HG02973 (cell line): ENCODE measurements at regions not wholly inside any gene's neighbourhood (a gene's known extent, or its start where the extent isn't known, plus 50 kb on each side); places are given as distances from the start of the nearest gene placed in this dataset.
"Not testable (repeated sequence)": the region's sequence is repeated elsewhere in the genome, so short reads cannot be mapped to it uniquely, and the experiment has no call there.

Source experiments
- ATAC-seq: cut with Tn5 transposase; IDR thresholded peaks from one replicate; pipeline ENCODE4 v1.9.1; 2021; ENCODE audit warnings: moderate library complexity; ENCODE audit not compliant: unreplicated experiment

DNA sequence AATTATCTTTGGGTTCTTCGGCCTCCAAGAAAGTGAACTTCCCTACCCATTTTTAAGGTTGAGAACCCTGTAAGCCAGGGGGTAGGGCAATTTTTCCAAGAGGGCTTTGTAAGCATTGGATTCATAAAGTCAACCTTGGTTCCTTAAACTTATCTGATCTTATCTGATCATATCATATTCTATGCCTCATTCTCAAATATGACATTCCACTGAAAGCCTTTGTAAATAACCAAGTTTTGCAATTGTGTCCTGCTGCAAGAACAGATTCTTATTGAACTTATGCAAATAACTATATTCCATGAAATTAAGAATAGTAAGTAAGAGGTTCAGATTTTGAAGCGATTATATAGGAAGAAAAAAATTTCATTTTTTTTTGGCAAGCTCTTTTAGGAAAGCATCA is 649.5 kb downstream of the LRRC70 start:
- no peak for ATAC-seq

DNA sequence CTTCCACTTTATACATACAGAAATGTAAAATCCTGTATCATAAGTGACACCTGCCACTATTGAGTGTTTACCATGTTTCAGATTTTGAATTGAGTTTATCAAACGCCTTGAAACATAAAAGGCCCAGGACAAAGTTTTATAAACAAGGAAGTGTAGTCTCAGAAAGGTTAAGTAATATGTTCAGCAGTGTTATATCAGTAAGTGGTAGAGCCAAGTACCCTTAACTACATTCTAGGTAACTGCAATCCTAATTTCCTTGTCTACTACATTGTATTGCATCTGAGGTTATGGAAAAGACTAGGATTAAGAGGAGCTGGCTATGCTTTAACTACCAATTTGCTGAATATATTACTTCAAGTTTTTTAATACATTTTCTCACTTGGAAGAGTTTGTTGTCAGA is 641.6 kb downstream of the LRRC70 start:
- ATAC-seq: no peak

DNA sequence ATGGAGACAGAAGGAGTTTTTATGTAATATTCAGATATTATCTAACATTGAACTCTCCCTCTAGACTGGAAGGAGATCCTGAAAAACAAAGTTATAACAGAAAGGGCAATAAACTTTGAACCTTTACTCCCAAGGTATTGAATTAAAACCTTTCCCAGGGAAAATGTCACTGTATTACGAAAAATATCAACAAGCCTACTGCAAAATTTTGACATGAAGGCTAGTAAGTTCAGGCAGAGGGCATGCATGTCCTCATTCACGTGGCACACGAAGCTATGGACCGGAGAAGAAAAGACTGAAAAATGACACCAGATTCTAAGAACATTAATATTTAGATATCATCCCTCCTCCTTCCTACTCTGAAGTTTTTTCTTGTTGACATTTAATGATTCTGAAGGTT is 638.8 kb downstream of the LRRC70 start:
- ATAC-seq: no peak

DNA sequence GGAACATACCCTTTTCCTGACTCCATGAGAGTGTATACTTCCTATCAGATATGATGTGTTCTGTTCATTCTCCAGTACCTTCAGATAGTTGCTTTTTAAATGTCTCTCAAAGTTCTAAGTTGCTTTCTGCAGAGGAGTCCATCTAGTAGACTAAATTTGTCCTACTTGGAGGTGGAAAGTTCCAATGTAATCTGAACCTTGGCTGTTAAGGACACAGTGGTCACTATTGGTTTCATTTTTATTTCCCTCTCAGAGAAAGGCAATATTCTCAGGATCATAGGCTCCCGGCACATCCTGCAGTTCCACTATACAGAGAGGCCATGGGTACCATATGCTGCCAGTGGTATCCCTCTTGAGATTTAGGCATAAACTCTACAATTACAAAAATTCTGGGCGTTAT is 634.6 kb downstream of the LRRC70 start:
- no peak for ATAC-seq

DNA sequence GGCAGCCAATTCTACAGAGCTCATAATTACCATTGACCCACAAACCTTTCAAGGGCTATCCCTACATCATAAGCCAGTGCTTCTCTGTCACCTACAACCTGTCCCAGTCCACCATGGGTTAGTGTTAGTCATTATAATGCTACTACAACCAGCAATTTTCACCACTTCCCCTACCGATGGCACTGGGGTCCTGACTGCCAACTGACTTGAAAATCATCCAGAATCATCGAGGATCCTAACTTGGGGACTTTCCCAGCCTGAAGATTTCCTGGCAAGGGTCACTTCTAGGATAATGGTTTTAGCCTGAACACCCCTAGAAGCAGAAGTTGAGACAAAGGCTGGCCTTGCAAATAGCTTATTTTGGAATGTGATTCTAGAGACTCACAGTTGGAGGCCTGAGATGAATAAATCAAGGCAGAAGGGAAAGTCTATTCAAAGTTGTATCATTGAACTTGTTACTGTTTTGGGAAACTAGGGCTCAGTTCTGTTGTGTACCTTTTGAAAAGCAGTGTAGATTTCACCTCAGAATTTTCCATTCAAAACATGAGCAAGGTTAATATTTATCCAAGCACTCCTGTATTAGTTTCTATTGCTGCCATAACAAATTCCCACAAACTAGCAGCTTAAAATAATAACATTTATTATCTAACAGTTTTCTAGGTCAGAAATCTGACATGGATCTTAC is 633.0 kb downstream of the LRRC70 start:
- ATAC-seq: no peak

DNA sequence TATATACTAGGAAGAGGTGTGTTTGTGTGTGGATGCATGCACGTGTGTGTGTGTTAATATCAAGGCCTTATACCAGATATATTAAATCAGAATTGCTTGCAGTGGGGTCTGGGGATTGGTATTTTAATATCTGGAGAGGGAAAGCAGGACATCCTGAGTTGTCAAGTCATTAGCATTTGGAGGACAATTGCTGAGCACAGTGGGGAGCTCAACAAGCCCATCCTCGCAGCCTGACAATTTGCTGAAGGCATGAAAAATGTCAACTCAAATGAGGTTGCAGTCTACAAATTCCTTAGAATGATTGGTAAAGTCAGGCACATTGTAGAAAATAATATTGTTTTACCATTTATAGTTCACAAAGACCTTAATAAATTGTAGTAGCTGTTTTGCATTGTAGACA is 627.4 kb downstream of the LRRC70 start:
- ATAC-seq: no peak

DNA sequence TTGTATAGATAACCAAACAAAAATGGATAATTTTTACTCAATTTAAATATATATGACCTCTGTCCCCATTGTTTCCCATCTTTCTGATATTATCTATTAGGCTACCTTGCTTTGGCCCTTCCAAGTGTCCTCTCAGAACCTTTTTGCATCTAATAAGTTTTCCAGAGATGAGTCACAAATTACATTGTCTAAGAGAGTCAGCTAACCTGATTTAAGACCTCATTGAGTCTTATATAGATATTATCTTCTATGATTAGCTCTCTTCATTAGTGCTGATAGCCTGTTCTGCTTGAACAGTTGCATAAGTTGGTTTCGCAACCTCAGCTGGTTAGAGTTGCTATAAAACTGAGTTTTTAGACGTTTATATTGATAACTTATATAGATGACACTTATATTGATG is 623.1 kb downstream of the LRRC70 start:
- ATAC-seq: no peak

DNA sequence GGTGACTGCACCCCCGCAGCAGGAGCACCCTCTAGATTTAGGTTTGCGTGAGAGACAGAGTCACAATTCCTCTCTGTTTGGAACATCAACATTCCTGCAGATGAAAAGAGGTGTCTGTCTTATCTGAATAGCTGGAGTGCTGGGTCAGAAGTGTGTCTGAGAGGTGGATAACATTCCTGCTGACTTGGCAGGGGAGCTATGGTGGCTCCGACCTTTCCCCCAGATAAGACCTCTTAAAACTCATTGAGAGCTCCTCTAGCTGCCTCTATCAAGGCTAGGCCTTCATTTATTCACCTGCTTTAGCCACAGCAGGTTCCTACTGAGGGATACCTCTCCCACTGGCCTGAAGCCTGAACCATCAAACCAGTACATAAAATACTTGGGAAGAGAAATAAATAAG is 615.5 kb downstream of the LRRC70 start:
- ATAC-seq: no peak

DNA sequence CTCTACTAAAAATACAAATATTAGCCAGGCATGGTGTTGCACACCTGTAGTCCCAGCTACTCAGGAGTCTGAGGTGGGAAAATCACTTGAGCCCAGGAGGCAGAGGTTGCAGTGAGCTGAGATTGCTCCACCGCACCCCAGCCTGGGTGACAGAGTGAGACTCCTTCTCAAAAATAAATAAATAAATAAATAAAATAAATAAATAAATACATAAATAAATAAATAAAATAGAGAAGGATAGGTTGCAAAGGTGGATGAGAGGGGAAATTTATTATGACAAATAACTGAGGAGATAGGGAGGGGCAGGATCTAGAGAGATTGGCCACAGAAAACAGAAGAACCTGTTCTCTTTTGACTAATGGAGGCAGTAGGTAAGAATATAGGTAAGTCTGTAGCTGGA is 601.6 kb downstream of the LRRC70 start:
- ATAC-seq: not testable (repeated sequence)

DNA sequence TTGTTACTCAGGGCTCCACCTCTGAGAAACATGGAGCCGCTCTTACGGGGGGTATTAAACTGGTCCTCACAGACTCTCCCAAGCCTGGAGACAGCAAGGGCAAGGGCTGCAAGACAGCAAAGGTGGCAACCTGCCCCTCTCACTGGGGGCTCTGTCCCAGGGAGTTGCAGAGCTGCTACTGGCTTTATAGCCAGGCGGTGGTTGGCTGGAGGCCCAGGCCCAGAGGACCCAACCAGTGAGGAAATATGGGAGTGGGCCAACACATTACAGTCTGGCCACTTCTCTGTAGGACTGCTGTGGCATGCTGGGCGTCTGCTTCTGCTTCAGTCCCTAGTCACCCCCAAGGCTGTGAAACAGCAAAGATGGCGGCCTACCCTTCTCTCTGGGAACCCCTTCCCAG is 597.2 kb downstream of the LRRC70 start:
- ATAC-seq: no peak

DNA sequence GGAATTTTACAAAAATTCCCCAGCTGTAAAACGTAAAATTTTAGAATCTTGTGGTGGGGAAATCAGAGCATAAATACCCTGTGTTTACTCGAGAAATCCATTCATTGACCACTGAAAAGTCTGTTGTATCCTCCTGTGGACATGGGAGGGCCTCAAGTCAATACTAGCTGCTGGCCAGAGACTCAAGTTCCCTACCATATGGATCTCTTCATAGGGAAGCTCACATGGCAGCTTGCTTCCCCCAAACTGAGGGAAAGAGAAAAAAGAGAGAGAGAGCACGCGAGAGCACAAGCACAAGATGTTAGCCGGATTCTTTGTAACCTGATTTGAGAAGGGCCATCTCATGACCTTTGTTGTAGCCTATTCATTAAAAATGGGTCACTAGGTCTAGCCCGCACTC is 591.9 kb downstream of the LRRC70 start:
- ATAC-seq: no peak

DNA sequence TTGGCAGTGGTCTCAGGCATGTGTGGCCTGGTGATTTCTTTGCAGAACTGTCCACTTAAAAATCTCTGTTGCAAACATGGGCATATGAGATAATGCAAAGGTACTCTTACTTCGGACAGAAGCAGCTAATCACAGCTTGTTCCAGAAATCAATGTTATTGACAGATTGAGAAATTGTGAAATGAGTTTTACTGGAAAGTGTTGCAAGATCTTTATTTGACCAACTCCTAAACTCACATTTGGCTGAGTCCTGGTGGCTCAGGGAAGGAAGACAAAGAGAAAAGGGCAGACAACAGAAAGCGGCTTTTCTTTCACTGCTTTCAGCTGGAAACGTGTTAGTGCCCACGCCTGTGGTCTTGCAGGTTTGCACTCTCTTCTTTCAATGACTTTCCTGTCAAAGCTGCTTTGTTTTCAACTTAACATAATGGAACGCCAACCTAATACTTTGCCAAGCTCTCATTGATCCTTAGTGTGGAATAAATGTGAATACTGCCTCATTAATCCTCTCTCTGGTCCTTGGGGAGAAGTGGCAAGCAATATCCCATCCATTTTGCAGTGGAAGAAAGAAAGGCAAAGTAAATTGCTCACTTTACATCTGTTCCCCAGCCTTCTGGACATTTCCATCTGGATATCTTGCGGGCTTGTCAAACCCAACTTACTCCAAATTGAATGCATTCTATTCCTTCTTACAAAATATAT is 586.4 kb downstream of the LRRC70 start:
- no peak for ATAC-seq

DNA sequence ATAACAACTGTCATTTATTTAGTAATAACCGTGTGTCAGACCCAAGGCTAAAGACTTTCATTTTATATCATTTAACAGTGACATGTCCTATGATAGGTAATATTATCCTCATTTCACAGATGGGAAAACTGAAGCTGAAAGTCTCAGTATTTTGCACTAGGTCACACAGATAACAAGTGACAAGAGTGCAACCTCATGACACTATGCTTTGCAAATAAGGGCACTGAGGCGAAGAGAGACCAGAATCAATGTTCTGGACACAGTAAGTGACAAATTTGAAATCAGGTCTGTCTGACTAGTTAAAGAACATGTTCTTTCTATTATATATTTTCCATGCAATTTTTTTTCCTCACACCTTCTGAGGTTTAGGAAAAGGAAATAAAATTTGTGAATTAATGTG is 585.7 kb downstream of the LRRC70 start:
- ATAC-seq: no peak

DNA sequence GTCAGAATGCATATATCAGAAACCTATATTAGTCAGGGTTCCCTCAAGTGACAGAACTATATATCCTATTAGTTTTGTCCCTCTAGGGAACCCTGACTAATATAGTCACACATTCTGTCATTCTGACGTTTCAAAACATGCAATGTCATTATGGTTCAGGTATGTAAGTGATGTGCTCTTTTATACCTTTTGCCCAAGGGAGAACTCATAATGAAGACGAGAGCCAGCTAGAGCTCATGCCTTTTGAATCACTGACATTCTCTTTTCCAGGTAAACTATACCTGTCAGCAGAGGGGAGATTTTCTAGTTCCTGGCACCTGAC is 576.7 kb downstream of the LRRC70 start:
- no peak for ATAC-seq

DNA sequence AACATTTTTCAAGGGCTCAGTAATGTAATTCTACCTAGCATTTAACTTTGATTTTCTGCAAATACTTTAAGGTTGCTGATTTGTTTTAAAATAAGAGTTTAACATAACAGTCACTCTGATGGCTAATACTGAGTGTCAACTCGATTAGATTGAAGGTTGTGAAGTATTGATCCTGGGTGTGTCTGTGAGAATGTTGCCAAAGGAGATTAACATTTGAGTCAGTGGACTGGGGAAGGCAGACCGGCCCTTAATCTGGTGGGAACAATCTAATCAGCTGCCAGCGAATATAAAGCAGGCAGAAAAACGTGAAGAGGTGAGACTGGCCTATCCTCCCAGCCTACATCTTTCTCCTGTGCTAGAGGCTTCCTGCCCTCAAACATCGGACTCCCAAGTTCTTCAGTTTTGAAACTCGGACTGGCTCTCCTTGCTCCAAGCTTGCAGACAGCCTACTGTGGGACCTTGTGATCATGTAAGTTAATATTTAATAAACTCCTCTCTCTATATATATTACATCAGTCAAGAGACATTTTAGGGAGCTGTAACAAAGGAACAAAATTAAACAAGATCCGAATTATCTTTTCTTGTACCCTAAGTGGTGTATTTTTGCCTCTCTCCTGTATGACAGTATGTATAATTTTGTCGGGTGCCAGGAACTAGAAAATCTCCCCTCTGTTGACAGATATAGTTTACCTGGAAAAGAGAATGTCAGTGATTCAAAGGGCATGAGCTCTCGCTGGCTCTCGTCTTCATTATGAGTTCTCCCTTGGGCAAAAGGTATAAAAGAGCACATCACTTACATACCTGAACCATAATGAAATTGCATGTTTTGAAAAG is 576.1 kb downstream of the LRRC70 start:
- ATAC-seq: no peak

DNA sequence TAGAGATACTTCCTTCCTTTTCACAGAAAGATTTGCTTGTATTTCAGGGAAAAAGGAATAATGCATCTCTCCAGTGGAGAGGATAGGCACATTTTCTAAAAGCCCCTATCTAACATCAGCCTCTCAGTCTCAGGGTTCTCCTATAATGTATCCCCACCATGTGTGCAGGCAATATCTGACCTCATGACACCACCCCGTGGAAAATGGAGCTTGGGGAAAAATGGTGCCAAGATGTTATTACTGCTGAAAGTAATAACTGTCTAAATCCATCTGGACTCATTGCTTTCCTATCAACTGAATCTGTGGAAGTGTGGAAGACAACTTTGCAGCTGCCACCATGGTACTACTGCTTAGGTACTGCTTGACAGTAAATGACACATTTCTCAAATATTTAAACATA is 574.3 kb downstream of the LRRC70 start:
- no peak for ATAC-seq

DNA sequence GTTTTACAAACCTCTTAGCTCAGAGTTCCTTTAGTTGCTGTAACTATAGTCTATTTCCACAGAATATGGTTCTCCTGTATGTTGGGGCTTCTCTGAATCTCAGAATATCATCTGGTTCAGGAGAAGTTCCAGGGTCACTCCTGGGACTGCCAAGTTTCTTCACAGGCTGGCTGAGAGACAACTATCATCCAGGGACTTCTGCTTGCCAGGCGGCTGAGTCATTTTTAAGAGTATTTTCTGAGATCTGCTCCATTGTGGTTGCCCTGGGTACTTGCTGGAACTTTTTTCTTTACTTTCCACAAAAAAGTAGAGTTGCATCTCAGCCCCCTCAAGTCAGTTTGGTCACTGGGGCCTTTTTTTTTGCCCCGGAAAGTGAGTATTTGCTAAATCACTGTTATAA is 566.5 kb downstream of the LRRC70 start:
- ATAC-seq: no peak

DNA sequence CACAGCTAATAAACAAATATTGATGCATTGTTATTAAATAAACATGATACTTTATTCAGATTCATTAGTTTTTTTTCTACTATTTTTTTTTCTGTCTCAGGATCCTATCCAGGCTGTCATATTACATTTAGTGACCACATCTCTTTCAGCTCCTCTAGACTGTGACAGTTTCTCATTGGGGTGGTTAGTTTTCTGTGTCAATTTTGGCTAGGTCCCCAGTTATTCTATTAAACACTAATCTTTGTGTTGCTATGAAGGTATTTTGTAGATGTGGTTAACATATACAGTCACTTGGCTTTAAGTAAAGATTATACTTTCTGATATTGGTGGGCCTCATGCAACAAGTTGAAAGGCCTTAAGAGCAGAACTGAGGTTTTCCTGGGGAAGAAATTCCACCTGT is 563.0 kb downstream of the LRRC70 start:
- no peak for ATAC-seq

DNA sequence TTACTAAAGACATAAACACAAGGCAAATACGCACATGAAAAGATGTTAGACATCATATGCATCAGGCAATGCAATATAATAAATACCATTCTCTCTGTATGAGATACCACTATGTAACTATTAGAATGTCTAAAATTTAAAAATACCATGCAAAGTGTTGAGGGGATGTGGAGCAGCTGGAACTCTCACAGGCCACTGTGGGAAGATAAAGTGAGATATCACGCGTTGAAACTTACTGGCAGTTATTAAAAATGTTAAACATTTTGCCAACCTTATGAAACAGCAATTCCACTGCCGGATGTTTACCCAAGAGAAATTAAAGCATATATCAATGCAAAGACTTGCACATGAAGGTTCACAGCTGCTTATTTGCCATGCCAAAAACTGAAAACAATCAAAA is 556.7 kb downstream of the LRRC70 start:
- ATAC-seq: no peak

DNA sequence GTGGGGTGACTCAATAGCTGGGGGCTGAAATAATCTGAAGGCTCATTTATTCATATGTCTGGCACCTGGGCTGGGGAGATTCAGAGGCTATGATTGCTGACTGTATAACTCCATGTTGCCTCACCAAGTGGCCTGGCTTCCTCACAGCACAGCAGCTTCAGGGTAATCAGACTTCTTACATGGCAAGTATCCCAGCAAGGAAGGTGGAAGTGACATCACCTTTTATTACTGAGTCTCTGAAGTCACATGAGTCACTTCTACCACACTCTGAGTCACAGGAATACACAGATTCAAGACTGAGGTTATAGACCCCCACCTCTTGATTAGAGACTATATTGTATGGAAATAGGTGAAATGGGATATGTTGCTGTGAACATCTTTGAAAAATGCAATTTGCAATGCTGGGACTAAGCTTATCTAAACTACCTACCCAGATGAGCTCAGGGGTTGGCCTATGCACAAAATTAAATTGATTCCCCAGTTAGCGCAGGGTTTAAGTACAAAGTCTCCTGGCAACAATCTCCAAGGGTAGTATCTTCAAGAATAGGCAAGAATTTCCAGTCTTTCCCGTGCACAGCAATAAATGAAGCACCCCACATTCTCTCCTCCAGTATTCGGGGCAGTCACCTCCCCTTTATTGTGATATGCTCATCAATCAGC is 553.1 kb downstream of the LRRC70 start:
- ATAC-seq: no peak

DNA sequence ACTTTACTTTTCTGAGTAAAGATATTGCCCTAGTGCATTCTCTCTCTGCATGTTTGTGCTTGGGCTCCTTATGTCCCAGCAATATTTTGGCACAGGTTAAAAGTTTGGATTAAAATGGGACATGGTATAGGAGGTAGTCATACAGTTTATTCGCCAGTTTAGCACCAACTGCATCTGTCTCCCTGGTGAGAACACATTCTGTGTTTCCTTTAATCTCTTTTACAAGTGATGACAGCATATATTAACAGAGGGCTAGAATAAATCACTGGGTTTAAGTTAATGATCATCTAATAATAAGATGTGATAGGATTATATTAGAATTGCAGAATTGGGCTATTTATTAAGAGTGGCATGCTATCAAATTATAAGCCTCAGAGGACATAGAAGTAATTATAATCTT is 550.1 kb downstream of the LRRC70 start:
- ATAC-seq: no peak

DNA sequence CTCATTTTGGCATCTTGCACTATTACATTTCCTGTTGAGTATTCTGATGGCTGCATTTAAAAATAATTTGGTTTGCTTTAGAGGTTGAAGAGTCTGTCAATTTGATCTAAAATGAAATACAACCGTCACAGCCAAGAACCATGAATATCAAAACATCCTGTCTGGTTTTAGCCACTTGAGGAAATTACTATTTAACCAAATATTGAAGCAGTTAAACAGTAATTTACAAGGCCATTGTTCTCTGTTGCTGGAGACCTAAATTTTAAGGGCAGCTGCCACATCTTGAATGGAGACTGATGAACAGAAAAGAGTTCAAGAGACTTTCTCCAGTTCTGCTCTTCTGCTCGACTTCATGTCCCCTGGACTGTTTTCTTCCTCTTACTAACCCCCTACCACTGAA is 549.4 kb downstream of the LRRC70 start:
- ATAC-seq: no peak
